ENCODE measurements at regions not wholly inside any gene's neighbourhood (a gene's known extent, or its start where the extent isn't known, plus 50 kb on each side); places are given as distances from the start of the nearest gene placed in this dataset.

DNA sequence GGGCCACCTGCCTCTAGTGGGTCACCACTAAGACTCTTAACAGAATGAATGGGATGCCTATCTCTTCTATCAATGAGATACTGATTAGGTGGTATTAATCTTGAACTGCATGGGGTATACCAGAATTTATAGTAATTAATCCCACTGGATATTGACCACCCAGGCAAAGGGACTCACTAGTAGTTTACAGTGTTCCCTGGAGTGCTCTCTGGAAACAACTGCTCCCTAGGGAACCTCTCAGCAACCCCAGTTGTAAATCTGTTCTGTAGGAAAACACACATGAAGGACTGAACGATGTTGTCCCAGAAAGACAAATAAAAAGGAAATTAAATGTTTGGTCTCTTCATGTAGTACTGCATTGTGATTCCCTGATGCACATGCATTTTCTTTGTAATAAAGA, 430.5 kb downstream of the HLX start:
- ChIA-PET POLR2A (no interaction called here), CTCF (no interaction called here)
- Mint-ChIP-seq H3K4me1 (no peaks in the 10 kb centered on the region), H3K36me3 (ENCODE audit: low read depth) (no peaks in the 10 kb centered on the region), H3K27ac (no peak overlapping the region), H3K9me3 (ENCODE audit: low read depth) (peaks cover 4% of the 10 kb centered on the region), H3K27me3 (peaks cover 6% of the 10 kb centered on the region), H3K4me3 (no peak overlapping the region)
- no peak for DNase-seq
- no peak for ATAC-seq
- intact Hi-C loops (cut with DNase I, micrococcal nuclease): no loop called here

DNA sequence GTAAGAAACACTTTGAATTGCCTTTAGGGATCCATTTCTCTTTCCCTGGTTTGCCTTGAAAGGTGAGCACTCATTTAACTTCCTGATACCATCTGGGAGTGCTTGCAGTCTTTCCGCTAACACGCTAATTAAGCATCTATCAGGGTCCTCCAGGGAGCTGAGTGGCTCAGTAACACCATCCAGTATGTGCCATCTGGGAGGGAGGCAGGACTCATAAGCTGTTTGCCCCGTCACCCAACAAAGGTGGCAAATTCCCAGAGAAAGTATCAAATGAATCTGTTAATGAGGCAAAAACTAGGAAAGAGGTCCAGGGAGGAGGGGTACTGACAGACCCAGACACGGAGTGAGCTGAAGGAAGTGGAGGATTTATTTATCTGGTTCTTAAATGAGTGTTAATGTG, 430.9 kb downstream of the HLX start:
- peaks cover 4% of the 10 kb centered on the region for H3K9me3 Mint-ChIP-seq (ENCODE audit: low read depth)
- intact Hi-C loops (cut with DNase I, micrococcal nuclease): no loop called here
- no peak overlapping the region for H3K27ac Mint-ChIP-seq
- H3K4me3 Mint-ChIP-seq: no peak overlapping the region
- POLR2A ChIA-PET: no interaction called here
- no peaks in the 10 kb centered on the region for H3K4me1 Mint-ChIP-seq
- H3K27me3 Mint-ChIP-seq: peaks cover 8% of the 10 kb centered on the region
- ATAC-seq (no peak), DNase-seq (no peak)
- H3K36me3 Mint-ChIP-seq (ENCODE audit: low read depth): no peaks in the 10 kb centered on the region
- CTCF ChIA-PET: no interaction called here

DNA sequence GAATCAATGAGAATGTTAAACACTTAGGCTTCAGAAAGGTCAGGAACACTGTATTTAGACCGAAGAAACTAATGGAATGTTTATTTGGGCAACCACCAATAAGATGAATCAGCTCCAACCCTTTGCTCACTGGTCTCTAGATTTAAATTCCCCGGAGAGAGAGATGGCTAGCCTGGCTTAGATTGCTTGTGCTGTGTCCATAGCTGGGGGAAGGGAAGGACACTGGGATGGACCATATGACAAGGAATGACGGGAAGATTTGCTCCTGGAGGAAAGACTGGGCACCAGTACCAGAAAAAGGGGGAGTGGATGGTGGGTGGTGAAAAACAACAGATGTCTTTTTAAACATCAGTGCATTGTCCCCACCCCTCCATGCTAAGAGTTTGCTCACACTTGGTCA, 426.6 kb downstream of the DUSP10 start:
- no peaks in the 10 kb centered on the region for H3K36me3 Mint-ChIP-seq (ENCODE audit: low read depth)
- no peaks in the 10 kb centered on the region for H3K4me1 Mint-ChIP-seq
- ATAC-seq: no peak
- H3K9me3 Mint-ChIP-seq (ENCODE audit: low read depth): no peaks in the 10 kb centered on the region
- DNase-seq: no peak
- ChIA-PET CTCF (interaction anchor here (1.0 kb wide), 1 partner anchor 30 kb away, joined by 4 read pairs; no protein-coding TSS in a partner anchor), POLR2A (no interaction called here)
- peaks cover 12% of the 10 kb centered on the region for H3K27me3 Mint-ChIP-seq
- intact Hi-C loops (cut with DNase I, micrococcal nuclease): no loop called here
- no peak overlapping the region for H3K27ac Mint-ChIP-seq
- no peak overlapping the region for H3K4me3 Mint-ChIP-seq

DNA sequence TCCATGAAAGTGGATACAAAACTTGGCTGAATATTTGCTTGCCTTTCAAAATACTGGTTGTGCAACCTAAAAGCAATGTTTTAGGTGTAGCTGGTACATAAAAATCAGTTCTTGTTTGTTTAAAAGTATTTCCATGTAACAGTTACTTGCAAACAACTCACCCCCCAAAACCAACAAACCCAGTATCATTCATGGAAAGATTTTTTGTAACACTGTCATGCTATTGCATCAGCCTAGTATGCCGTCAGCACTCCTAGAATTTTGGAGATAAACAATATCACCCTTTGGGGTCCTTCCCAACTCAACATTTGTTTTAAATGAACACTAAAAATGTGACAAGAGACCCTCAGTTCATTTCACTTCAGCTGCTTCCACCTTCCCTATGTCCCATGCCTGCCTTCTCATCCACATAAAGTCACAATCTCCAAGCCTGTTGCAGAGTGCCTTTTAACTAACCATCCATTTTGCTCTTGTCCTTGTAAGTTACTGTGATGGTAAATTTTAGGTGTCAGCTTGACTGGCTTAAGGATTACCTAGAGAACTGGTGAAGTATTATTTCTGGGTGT, 425.3 kb downstream of the DUSP10 start:
- H3K4me3 Mint-ChIP-seq: no peak overlapping the region
- ATAC-seq (no peak), DNase-seq (no peak)
- H3K27me3 Mint-ChIP-seq: peaks cover 15% of the 10 kb centered on the region
- H3K9me3 Mint-ChIP-seq (ENCODE audit: low read depth): no peaks in the 10 kb centered on the region
- intact Hi-C loops (cut with DNase I, micrococcal nuclease): no loop called here
- H3K36me3 Mint-ChIP-seq (ENCODE audit: low read depth): no peaks in the 10 kb centered on the region
- ChIA-PET CTCF (interaction anchor here (0.6 to 1.0 kb wide), 2 partner anchors 29 to 115 kb away, joined by 3 to 4 read pairs; no protein-coding TSS in a partner anchor), POLR2A (no interaction called here)
- no peak overlapping the region for H3K27ac Mint-ChIP-seq
- no peaks in the 10 kb centered on the region for H3K4me1 Mint-ChIP-seq

DNA sequence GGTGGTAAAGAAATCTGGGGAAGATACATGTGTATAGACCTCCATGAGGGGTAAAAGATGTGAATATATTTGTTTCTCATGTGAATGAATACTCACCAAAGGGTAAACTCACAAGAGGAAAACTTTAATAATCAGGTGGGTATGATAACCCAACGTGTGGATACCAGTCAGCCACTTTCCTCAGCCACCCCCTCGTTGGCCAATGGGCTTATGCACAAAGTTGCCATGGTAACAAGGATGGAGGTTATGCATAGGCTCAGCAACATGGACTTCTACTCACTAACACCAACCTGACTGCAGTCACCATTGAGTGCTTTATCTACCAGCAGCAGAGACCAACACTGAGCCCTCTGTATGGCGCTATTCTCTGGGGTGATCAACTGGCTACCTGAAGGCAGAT, 424.4 kb downstream of the DUSP10 start:
- Mint-ChIP-seq H3K27ac (no peak overlapping the region), H3K4me1 (no peaks in the 10 kb centered on the region), H3K27me3 (peaks cover 16% of the 10 kb centered on the region), H3K36me3 (ENCODE audit: low read depth) (no peaks in the 10 kb centered on the region), H3K9me3 (ENCODE audit: low read depth) (no peaks in the 10 kb centered on the region), H3K4me3 (no peak overlapping the region)
- ChIA-PET CTCF (no interaction called here), POLR2A (no interaction called here)
- intact Hi-C loops (cut with DNase I, micrococcal nuclease): no loop called here
- no peak for ATAC-seq
- no peak for DNase-seq

DNA sequence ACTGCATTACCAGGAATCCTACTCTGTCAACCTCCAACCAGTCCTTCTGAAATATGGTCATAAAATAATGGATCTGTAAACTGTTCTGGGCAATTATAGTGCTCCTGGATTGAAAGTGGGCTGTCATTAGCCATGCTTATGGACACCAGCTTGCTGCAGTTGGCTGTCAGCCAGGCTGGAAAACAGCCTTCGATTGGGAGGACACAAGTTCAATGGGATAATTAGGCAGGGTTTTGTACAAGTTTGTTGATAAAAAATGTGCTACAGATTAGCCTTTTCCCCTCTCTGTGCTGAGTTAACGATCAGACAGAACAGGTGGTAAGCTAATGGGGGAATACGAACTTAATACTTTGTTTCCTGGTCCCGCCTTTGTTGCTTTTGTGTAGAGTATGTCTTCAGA, 413.9 kb downstream of the DUSP10 start:
- Mint-ChIP-seq H3K27me3 (peaks cover 16% of the 10 kb centered on the region), H3K9me3 (ENCODE audit: low read depth) (peaks cover 13% of the 10 kb centered on the region), H3K4me3 (no peak overlapping the region), H3K4me1 (no peaks in the 10 kb centered on the region), H3K27ac (no peak overlapping the region), H3K36me3 (ENCODE audit: low read depth) (no peaks in the 10 kb centered on the region)
- ChIA-PET POLR2A (no interaction called here), CTCF (no interaction called here)
- intact Hi-C loops (cut with DNase I, micrococcal nuclease): no loop called here
- DNase-seq: no peak
- no peak for ATAC-seq

DNA sequence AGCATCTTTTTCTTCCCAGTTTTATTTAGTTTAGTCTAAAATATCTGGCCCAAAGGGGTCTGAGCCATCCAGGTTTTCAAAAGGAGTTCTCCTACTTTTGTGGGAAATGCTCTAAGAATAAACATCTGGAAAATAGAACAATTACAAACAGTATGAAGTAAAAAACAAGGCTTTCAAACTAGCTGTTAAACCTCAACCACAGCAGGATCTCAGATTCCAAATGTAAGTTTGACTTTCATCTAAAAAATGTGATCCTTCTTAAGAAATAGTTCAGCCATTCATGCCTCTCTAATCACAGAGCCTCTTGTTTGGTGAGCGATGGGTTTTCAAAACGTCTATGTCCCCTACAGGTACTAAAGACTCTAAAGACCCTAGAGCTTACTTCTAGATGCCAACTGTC, 413.5 kb downstream of the DUSP10 start:
- H3K36me3 Mint-ChIP-seq (ENCODE audit: low read depth): no peaks in the 10 kb centered on the region
- intact Hi-C loops (cut with DNase I, micrococcal nuclease): no loop called here
- peaks cover 13% of the 10 kb centered on the region for H3K27me3 Mint-ChIP-seq
- H3K27ac Mint-ChIP-seq: no peak overlapping the region
- H3K4me1 Mint-ChIP-seq: no peaks in the 10 kb centered on the region
- no peak for ATAC-seq
- no peak for DNase-seq
- H3K9me3 Mint-ChIP-seq (ENCODE audit: low read depth): peaks cover 13% of the 10 kb centered on the region
- CTCF ChIA-PET: no interaction called here
- H3K4me3 Mint-ChIP-seq: no peak overlapping the region
- POLR2A ChIA-PET: no interaction called here

DNA sequence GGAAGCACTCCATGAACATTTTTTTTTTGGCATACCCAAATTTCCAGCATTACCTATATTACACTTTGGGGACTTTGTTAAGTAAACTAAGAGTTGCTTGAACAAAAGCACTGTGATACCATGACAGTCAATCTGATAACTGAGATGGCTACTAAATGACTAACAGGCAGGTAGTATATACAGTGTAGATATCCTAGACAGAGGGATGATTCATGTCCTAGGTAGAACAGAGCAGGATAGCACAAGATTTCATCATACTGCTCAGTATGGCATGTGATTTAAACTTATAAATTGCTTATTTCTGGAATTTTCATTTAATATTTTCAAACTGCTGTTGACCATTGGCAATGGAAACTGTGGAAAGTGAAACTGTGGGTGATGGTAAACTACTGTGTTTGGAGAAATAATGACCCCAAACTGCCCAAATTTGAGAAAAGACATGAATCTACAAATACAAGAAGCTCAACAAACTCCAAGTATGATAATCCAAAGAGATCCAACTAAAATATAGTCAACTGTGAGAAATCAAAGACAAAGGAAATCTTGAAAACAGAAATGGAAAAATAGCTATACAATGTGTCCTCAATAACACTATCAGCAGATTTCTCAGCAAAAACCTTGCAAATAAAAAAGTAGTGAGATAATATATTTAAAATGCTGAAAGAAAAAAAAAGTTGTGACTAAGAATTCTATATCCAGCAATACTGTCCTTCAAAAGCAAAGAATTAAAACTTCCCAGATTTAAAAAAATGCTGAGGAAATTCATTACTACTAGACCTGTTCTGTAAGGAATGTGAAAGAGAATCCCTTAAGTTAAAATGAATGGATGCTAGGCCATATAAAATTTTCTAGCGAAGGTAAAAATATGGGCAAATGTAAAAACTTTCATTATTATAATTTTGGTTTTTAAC, 410.4 kb downstream of the DUSP10 start:
- Mint-ChIP-seq H3K36me3 (ENCODE audit: low read depth) (no peaks in the 10 kb centered on the region), H3K27me3 (peaks cover 11% of the 10 kb centered on the region), H3K27ac (no peak overlapping the region), H3K4me3 (no peak overlapping the region), H3K9me3 (ENCODE audit: low read depth) (peaks cover 13% of the 10 kb centered on the region), H3K4me1 (peaks cover 6% of the 10 kb centered on the region)
- ATAC-seq (no peak), DNase-seq (no peak)
- CTCF ChIA-PET: no interaction called here
- POLR2A ChIA-PET: no interaction called here
- intact Hi-C loops (cut with DNase I, micrococcal nuclease): no loop called here

DNA sequence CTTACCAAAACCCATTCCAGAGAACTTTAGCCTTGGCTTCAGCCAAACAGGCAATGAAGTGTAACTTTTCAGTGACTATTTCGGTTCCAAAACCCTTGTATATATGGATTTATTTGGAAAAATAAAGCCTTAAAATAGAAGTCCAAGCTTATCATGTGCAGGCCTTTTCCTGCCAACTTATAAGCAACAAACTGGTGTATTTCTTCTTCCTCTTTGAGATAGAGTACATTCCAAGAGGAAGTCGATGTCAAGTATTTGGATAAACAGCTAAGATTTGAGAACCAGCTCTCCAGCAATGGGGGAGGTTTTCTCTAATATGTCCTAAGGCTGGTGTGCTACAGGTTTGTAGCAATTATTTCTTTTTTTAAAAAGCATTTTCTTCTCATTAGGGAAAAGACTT, 407.8 kb downstream of the DUSP10 start:
- ChIA-PET POLR2A (no interaction called here), CTCF (no interaction called here)
- Mint-ChIP-seq H3K36me3 (ENCODE audit: low read depth) (no peaks in the 10 kb centered on the region), H3K27ac (no peak overlapping the region), H3K27me3 (peaks cover 11% of the 10 kb centered on the region), H3K9me3 (ENCODE audit: low read depth) (peaks cover 13% of the 10 kb centered on the region), H3K4me3 (no peak overlapping the region), H3K4me1 (peaks cover 6% of the 10 kb centered on the region)
- intact Hi-C loops (cut with DNase I, micrococcal nuclease): no loop called here
- ATAC-seq: no peak
- DNase-seq: no peak

DNA sequence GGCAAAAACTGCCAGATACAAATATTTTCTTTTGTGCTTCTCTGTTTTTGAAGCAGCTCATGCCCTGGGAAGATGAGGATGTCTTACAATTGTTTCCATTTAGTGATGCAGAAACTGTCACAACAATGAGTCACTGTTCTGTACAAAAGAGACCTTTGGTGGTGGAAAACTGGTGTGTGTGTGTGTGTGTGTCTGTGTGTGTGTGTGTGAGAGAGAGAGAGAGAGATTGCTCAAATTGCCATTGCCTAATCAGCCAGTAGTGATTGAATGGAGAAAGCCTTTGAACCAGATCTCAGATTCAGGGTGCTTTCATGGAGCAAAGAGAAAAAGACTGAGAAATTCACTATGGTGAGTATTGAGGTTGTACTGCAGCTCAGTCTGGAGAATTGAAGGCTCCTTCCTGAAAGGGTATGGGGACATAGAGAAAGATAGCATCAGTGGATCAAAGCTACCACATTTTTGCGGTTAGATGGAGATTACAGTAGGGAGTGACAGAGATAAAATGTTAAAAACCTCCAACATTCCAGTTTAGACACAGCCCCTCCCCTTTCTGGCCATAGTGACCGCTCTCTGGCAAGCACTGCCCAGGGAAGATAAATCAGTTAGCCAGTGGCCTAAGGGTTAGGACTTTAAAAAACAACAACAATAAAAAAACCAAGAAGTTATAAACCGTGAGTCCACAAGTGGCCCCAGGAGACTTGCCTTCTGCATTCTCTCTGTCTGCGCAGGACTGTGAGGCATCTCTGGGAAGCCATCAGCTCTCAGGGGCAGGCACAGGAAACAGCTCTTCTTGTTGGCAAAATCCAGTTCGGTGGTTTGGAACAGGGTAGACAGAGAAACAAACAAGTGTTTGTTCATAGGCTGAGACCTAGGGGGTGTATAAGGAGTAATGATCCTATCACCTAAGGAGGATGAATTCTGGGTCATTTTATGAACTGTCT, 406.5 kb downstream of the DUSP10 start:
- ChIA-PET POLR2A (no interaction called here), CTCF (interaction anchor here (0.6 to 0.8 kb wide), 4 partner anchors 13 to 864 kb away, joined by 3 to 6 read pairs (median 4); no protein-coding TSS in a partner anchor)
- Mint-ChIP-seq H3K27me3 (peaks cover 8% of the 10 kb centered on the region), H3K4me3 (no peak overlapping the region), H3K4me1 (peaks cover 6% of the 10 kb centered on the region), H3K27ac (no peak overlapping the region), H3K9me3 (ENCODE audit: low read depth) (peaks cover 13% of the 10 kb centered on the region), H3K36me3 (ENCODE audit: low read depth) (no peaks in the 10 kb centered on the region)
- intact Hi-C loops (cut with DNase I, micrococcal nuclease): no loop called here
- no peak for DNase-seq
- peak; percentile 47 for ATAC-seq

DNA sequence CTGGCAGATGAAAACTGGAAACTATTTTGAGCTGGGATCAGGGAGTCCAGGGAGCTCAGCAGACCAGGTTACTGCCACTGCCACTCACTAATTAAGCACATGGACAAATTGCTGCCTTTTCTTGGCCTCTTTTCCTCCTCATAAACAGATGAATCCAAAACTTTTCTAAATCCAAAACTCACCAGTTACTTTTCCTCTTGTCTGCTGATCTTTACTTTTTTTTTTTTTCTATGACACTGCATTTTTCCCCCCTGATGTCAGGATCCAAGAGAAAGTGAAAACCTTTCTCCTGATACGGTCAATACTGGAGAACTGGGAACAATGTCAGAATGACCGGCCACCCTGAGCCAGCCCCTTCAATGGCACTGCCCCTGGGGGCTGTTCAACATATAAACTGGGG, 405.8 kb downstream of the DUSP10 start:
- H3K36me3 Mint-ChIP-seq (ENCODE audit: low read depth): no peaks in the 10 kb centered on the region
- peaks cover 8% of the 10 kb centered on the region for H3K27me3 Mint-ChIP-seq
- no peak overlapping the region for H3K27ac Mint-ChIP-seq
- H3K4me1 Mint-ChIP-seq: peaks cover 6% of the 10 kb centered on the region
- POLR2A ChIA-PET: no interaction called here
- H3K9me3 Mint-ChIP-seq (ENCODE audit: low read depth): peaks cover 9% of the 10 kb centered on the region
- no peak for ATAC-seq
- CTCF ChIA-PET: interaction anchor here (0.7 to 0.8 kb wide), 3 partner anchors 12 to 863 kb away, joined by 3 to 6 read pairs (median 4); no protein-coding TSS in a partner anchor
- intact Hi-C loops (cut with DNase I, micrococcal nuclease): no loop called here
- no peak for DNase-seq
- H3K4me3 Mint-ChIP-seq: no peak overlapping the region
